B cell (primary cell): ENCODE measurements at regions not wholly inside any gene's neighbourhood (a gene's known extent, or its start where the extent isn't known, plus 50 kb on each side); places are given as distances from the start of the nearest gene placed in this dataset.

Experiments used
- ATAC-seq: fragments of 200-7000 bp; cut with Tn5 transposase; one replicate; pipeline ENCODE4 v1.10.0; 2021; ENCODE audit warnings: low read depth, mild to moderate bottlenecking, moderate number of reproducible peaks, moderate library complexity
- CTCF ChIA-PET: fragments of 350-600 bp; sonication (Branson Sonifier 250); formaldehyde crosslinking; loops from one replicate; lab custom pipeline; 2021; ENCODE audit warnings: antibody characterized with exemption, inconsistent platforms; lab: Charles Lee
- POLR2A ChIA-PET: fragments of 350-600 bp; sonication (Branson Sonifier 250); formaldehyde crosslinking; loops from one replicate; lab custom pipeline; 2021; ENCODE audit warnings: antibody characterized with exemption; lab: Charles Lee
- DNase-seq: peaks from one replicate; pipeline ENCODE4 v3.0.0; 2013
- H2AFZ ChIP-seq: 2 replicates; pipeline ENCODE4 v1.6.1; 2012; ENCODE audit warnings: mild to moderate bottlenecking, low read depth, low read length; ENCODE audit not compliant: insufficient read depth, poor library complexity, severe bottlenecking
- H3K27ac ChIP-seq, 2 donors: 1 replicate in 1 of 2; 2 replicates in 1 of 2; pipeline ENCODE4 v1.5.1; 2012 to 2013; ENCODE audit warnings: low read length in 2 of 2, mild to moderate bottlenecking in 2 of 2, moderate library complexity in 1 of 2
- H3K27me3 ChIP-seq, 4 experiments: fragments of 200-600 bp in 1 of 4; sonication (generic) in 1 of 4; replicated peaks in 1 of 4; 1 replicate in 2 of 4; 2 replicates in 2 of 4; pipeline versions ENCODE4 v1.6.1 to v1.7.0; 2013 to 2016; ENCODE audit warnings: low read length in 3 of 4, mild to moderate bottlenecking in 2 of 4, mixed read lengths in 1 of 4, moderate library complexity in 1 of 4; ENCODE audit not compliant: insufficient read depth in 4 of 4, control insufficient read depth in 3 of 4; ENCODE audit errors: control extremely low read depth in 1 of 4
- H3K36me3 ChIP-seq, 2 experiments: replicated peaks in 1 of 2; 1 replicate in 1 of 2; 2 replicates in 1 of 2; pipeline versions ENCODE4 v1.6.1 to v1.7.1; 2013; ENCODE audit warnings: low read length in 1 of 2; ENCODE audit not compliant: insufficient read depth in 2 of 2, control insufficient read depth in 1 of 2; ENCODE audit errors: control extremely low read depth in 1 of 2, extremely low read depth in 1 of 2
- H3K4me1 ChIP-seq, 2 donors: fragments of 200-600 bp in 1 of 2; sonication (generic) in 1 of 2; 1 replicate in 1 of 2; 2 replicates in 1 of 2; pipeline versions ENCODE4 v1.5.1 to v1.6.1; 2013 to 2017; ENCODE audit warnings: low read length in 2 of 2; ENCODE audit not compliant: control insufficient read depth in 2 of 2, insufficient read depth in 2 of 2
- H3K4me2 ChIP-seq: replicated peaks from 2 replicates; pipeline ENCODE3; 2012; ENCODE audit warnings: mild to moderate bottlenecking, low read depth, low read length; ENCODE audit not compliant: poor library complexity, severe bottlenecking
- H3K4me3 ChIP-seq, 5 experiments: fragments of 200-600 bp in 1 of 5; sonication (generic) in 1 of 5; 1 replicate in 3 of 5; 2 replicates in 2 of 5; pipeline versions ENCODE4 v1.5.1 to v1.7.0; 2011 to 2016; ENCODE audit warnings: low read length in 4 of 5, mild to moderate bottlenecking in 4 of 5, low read depth in 2 of 5, control low read depth in 1 of 5, moderate library complexity in 1 of 5; ENCODE audit not compliant: insufficient read depth in 1 of 5; ENCODE audit errors: control extremely low read depth in 1 of 5, extremely low read depth in 1 of 5
- H3K79me2 ChIP-seq: fragments of 200-600 bp; sonication (generic); one replicate; pipeline ENCODE4 v1.6.0; 2016; ENCODE audit warnings: low read length; ENCODE audit not compliant: control insufficient read depth, insufficient read depth
- H3K9ac ChIP-seq: fragments of 200-600 bp; sonication (generic); 2 replicates; pipeline ENCODE4 v1.6.1; 2017; ENCODE audit warnings: mild to moderate bottlenecking, low read length, moderate library complexity
- H3K9me3 ChIP-seq, 3 donors: one replicate each; pipeline versions ENCODE4 v1.6.1 to v1.7.1; 2013; ENCODE audit warnings: low read length in 2 of 3; ENCODE audit not compliant: control insufficient read depth in 2 of 3, insufficient read depth in 1 of 3; ENCODE audit errors: control extremely low read depth in 1 of 3
- H4K20me1 ChIP-seq: 2 replicates; pipeline ENCODE4 v1.6.0; 2012; ENCODE audit warnings: mild to moderate bottlenecking, low read length; ENCODE audit not compliant: insufficient read depth, control insufficient read depth, poor library complexity, severe bottlenecking
- H3K27ac Mint-ChIP-seq: one replicate; pipeline ENCODE4 v1.8.0; 2021; ENCODE audit warnings: mixed read lengths
- H3K27me3 Mint-ChIP-seq: one replicate; pipeline ENCODE4 v1.8.0; 2021; ENCODE audit warnings: mixed read lengths
- H3K4me1 Mint-ChIP-seq: one replicate; pipeline ENCODE4 v1.8.0; 2021; ENCODE audit warnings: mixed read lengths
- H3K4me3 Mint-ChIP-seq: one replicate; pipeline ENCODE4 v1.8.0; 2021; ENCODE audit warnings: mixed read lengths
- H3K9me3 Mint-ChIP-seq: one replicate; pipeline ENCODE4 v1.8.0; 2022; ENCODE audit warnings: mixed read lengths; ENCODE audit not compliant: insufficient read depth
- CTCF ChIP-seq: fragments of 200-600 bp; IDR thresholded peaks from one replicate; pipeline ENCODE4 v1.8.0; 2022; ENCODE audit warnings: antibody characterized with exemption, mild to moderate bottlenecking
- EZH2 ChIP-seq: IDR thresholded peaks from 2 replicates; pipeline ENCODE4 v1.6.1; 2012; ENCODE audit warnings: borderline replicate concordance, low read depth, mild to moderate bottlenecking, moderate library complexity, low read length; ENCODE audit not compliant: insufficient read depth, poor library complexity, severe bottlenecking
- WGBS: methylation state at CpG from one replicate; pipeline ENCODE4 v1.1.5; 2013; ENCODE audit warnings: missing lambda C conversion rate; ENCODE audit not compliant: insufficient coverage; 5-methylcytosine and 5-hydroxymethylcytosine counted together
- intact Hi-C: fragments of 100-400 bp; cut with micrococcal nuclease; formaldehyde crosslinking; loops from one replicate; pipeline ENCODE4 v1.10.0; 2022

- H3K4me2 ChIP-seq: no peak overlapping the region
- Mint-ChIP-seq H3K9me3 (no peaks in the 10 kb centered on the region), H3K27me3 (peaks cover 21% of the 10 kb centered on the region), H3K4me3 (no peak overlapping the region), H3K27ac (no peak overlapping the region), H3K4me1 (no peaks in the 10 kb centered on the region)
- ChIA-PET CTCF (no interaction called here), POLR2A (no interaction called here)
- H3K4me3 ChIP-seq: no peak overlapping the region
- no peaks in the 10 kb centered on the region for H3K9me3 ChIP-seq
- no peak overlapping the region for H3K9ac ChIP-seq
- TF ChIP-seq CTCF: no peak
- no peak for TF ChIP-seq EZH2
- H3K27me3 ChIP-seq: peaks cover 0 to 4% (median 0%) of the 10 kb centered on the region in 4 experiments
- intact Hi-C loops: loop anchor here (2.0 kb wide), 1 partner anchor 13 kb away; no protein-coding TSS in a partner anchor
- whole genome bisulfite sequencing: no CpG with 5 or more reads among the region's 1 CpG
- no peak for DNase-seq
- no peak for ATAC-seq
- no peak overlapping the region for H2AFZ ChIP-seq
- H3K27ac ChIP-seq: no peak overlapping the region
- no peaks in the 10 kb centered on the region for H4K20me1 ChIP-seq
- no peaks in the 10 kb centered on the region for H3K79me2 ChIP-seq
- no peaks in the 10 kb centered on the region for H3K36me3 ChIP-seq
- no peaks in the 10 kb centered on the region for H3K4me1 ChIP-seq
Observed at GRCh38 chr7:94129443-94130140, 125.4 kb upstream of the BET1 start.

GRCh38 chr7:94130716-94131115, 126.6 kb upstream of the BET1 start:
- no peaks in the 10 kb centered on the region for H3K9me3 ChIP-seq
- H3K4me1 ChIP-seq: no peaks in the 10 kb centered on the region
- peaks cover 0 to 2% (median 0%) of the 10 kb centered on the region in 4 experiments for H3K27me3 ChIP-seq
- no peaks in the 10 kb centered on the region for H4K20me1 ChIP-seq
- DNase-seq (no peak), ATAC-seq (no peak)
- CTCF ChIA-PET: no interaction called here
- H3K4me3 Mint-ChIP-seq: no peak overlapping the region
- no peak for TF ChIP-seq CTCF
- TF ChIP-seq EZH2: no peak
- H3K4me1 Mint-ChIP-seq: no peaks in the 10 kb centered on the region
- intact Hi-C loops: no loop called here
- H3K36me3 ChIP-seq: no peaks in the 10 kb centered on the region
- WGBS: 100% methylated on average over 3 of the region's 3 CpGs
- no peak overlapping the region for H3K9ac ChIP-seq
- H2AFZ ChIP-seq: no peak overlapping the region
- peaks cover 20% of the 10 kb centered on the region for H3K27me3 Mint-ChIP-seq
- no peak overlapping the region for H3K4me3 ChIP-seq
- H3K27ac ChIP-seq: no peak overlapping the region
- no peak overlapping the region for H3K4me2 ChIP-seq
- no peak overlapping the region for H3K27ac Mint-ChIP-seq
- POLR2A ChIA-PET: no interaction called here
- H3K79me2 ChIP-seq: no peaks in the 10 kb centered on the region
- no peaks in the 10 kb centered on the region for H3K9me3 Mint-ChIP-seq
